IMR-90 (cell line): ENCODE measurements at regions not wholly inside any gene's neighbourhood (a gene's known extent, or its start where the extent isn't known, plus 50 kb on each side); places are given as distances from the start of the nearest gene placed in this dataset.

Experiments
- ATAC-seq: fragments of 200-7000 bp; cut with Tn5 transposase; 2 replicates; pipeline ENCODE4 v1.9.1; 2020; ENCODE audit warnings: low read depth, mild to moderate bottlenecking, moderate library complexity
- BruUV-seq: library from RNA; stranded (reverse); fragments of 400-500 nt; replicated peaks from 2 replicates; lab custom pipeline; 2021; lab: Mats Ljungman, UMichigan
- CTCF ChIA-PET: fragments of 300-600 bp; formaldehyde crosslinking; extraction: SDS; loops from one replicate; lab custom pipeline; 2021; ENCODE audit warnings: antibody characterized with exemption; lab: Yijun Ruan, JAX
- POLR2A ChIA-PET: fragments of 300-600 bp; sonication (Branson Sonifier 250); formaldehyde crosslinking; loops from one replicate; lab custom pipeline; 2022; ENCODE audit warnings: antibody characterized with exemption; ENCODE audit not compliant: unreplicated experiment; lab: Charles Lee
- DNase-seq: peaks from one replicate; pipeline ENCODE4 v3.0.0; 2013
- H2AFZ ChIP-seq: replicated peaks from 2 replicates; pipeline ENCODE3; 2013; ENCODE audit warnings: low read length, mild to moderate bottlenecking; ENCODE audit not compliant: poor library complexity
- H2AK5ac ChIP-seq: 2 replicates; pipeline ENCODE4 v1.6.1; 2013; ENCODE audit warnings: low read depth, low read length, inconsistent platforms
- H2AK9ac ChIP-seq: replicated peaks from 2 replicates; pipeline ENCODE3; 2013; ENCODE audit warnings: mild to moderate bottlenecking, low read depth, low read length, moderate library complexity; ENCODE audit not compliant: poor library complexity
- H2BK120ac ChIP-seq: 2 replicates; pipeline ENCODE4 v1.6.1; 2013; ENCODE audit warnings: low read depth, low read length, inconsistent platforms
- H2BK15ac ChIP-seq: 3 replicates; pipeline ENCODE4 v1.6.1; 2013; ENCODE audit warnings: low read depth, low read length, inconsistent platforms
- H2BK20ac ChIP-seq: 2 replicates; pipeline ENCODE4 v1.6.1; 2013; ENCODE audit warnings: low read depth, mild to moderate bottlenecking, inconsistent platforms, low read length, moderate library complexity
- H2BK5ac ChIP-seq: 2 replicates; pipeline ENCODE4 v1.6.1; 2013; ENCODE audit warnings: mild to moderate bottlenecking, low read depth, low read length, inconsistent platforms; ENCODE audit not compliant: poor library complexity, severe bottlenecking
- H3K14ac ChIP-seq: replicated peaks from 2 replicates; pipeline ENCODE4 v1.6.1; 2013; ENCODE audit warnings: low read depth, low read length, inconsistent platforms
- H3K18ac ChIP-seq: 2 replicates; pipeline ENCODE4 v1.6.1; 2013; ENCODE audit warnings: low read depth, low read length, control low read depth
- H3K23ac ChIP-seq: 2 replicates; pipeline ENCODE4 v1.6.1; 2013; ENCODE audit warnings: low read depth, low read length, inconsistent platforms
- H3K27ac ChIP-seq: 2 replicates; pipeline ENCODE4 v1.5.1; 2013; ENCODE audit warnings: mild to moderate bottlenecking, control low read depth, low read length; ENCODE audit not compliant: insufficient read depth
- H3K27me3 ChIP-seq: 2 replicates; pipeline ENCODE4 v1.6.1; 2013; ENCODE audit warnings: low read length; ENCODE audit not compliant: control insufficient read depth, insufficient read depth
- H3K36me3 ChIP-seq: 2 replicates; pipeline ENCODE4 v1.6.1; 2013; ENCODE audit warnings: low read length, mixed read lengths; ENCODE audit not compliant: control insufficient read depth, insufficient read depth
- H3K4ac ChIP-seq: 2 replicates; pipeline ENCODE4 v1.6.1; 2013; ENCODE audit warnings: low read depth, low read length, inconsistent platforms
- H3K4me1 ChIP-seq: 2 replicates; pipeline ENCODE4 v1.6.1; 2013; ENCODE audit warnings: low read length, mixed read lengths; ENCODE audit not compliant: control insufficient read depth, insufficient read depth
- H3K4me2 ChIP-seq: 2 replicates; pipeline ENCODE4 v1.6.1; 2013; ENCODE audit warnings: low read depth, mild to moderate bottlenecking, control low read depth, low read length, moderate library complexity
- H3K4me3 ChIP-seq: 2 replicates; pipeline ENCODE4 v1.5.1; 2013; ENCODE audit warnings: low read depth, mild to moderate bottlenecking, control low read depth, low read length, moderate library complexity; ENCODE audit not compliant: insufficient read depth
- H3K56ac ChIP-seq: 2 replicates; pipeline ENCODE4 v1.6.1; 2013; ENCODE audit warnings: low read length, inconsistent platforms; ENCODE audit not compliant: insufficient read depth; ENCODE audit errors: extremely low read depth
- H3K79me1 ChIP-seq, 2 experiments: 2 replicates each; pipeline ENCODE4 v1.6.1; 2013; ENCODE audit warnings: low read length in 2 of 2, inconsistent platforms in 1 of 2, low read depth in 1 of 2
- H3K9ac ChIP-seq: 2 replicates; pipeline ENCODE4 v1.6.1; 2013; ENCODE audit warnings: low read depth, low read length, control low read depth
- H3K9me1 ChIP-seq: 2 replicates; pipeline ENCODE4 v1.6.1; 2013; ENCODE audit warnings: low read length, inconsistent platforms; ENCODE audit not compliant: insufficient read depth
- H3K9me3 ChIP-seq: 2 replicates; pipeline ENCODE4 v1.6.1; 2013; ENCODE audit warnings: low read length; ENCODE audit not compliant: control insufficient read depth, insufficient read depth
- H4K20me1 ChIP-seq: 2 replicates; pipeline ENCODE4 v1.6.1; 2013; ENCODE audit warnings: low read length, inconsistent platforms; ENCODE audit not compliant: insufficient read depth
- H4K5ac ChIP-seq: 2 replicates; pipeline ENCODE4 v1.6.1; 2013; ENCODE audit warnings: mild to moderate bottlenecking, low read depth, low read length, control low read depth
- H4K8ac ChIP-seq, 2 experiments: 2 replicates each; pipeline ENCODE4 v1.6.1; 2013; ENCODE audit warnings: low read depth in 2 of 2, low read length in 2 of 2, control low read depth in 1 of 2, inconsistent platforms in 1 of 2
- H4K91ac ChIP-seq: 2 replicates; pipeline ENCODE4 v1.6.1; 2013; ENCODE audit warnings: low read depth, low read length, inconsistent platforms; ENCODE audit not compliant: insufficient read depth
- CEBPB ChIP-seq: IDR thresholded peaks from 2 replicates; pipeline ENCODE4 v1.6.1; 2012; ENCODE audit warnings: low read depth, low read length, improper control_type of control experiment
- FOS ChIP-seq: fragments of 150-350 bp; IDR thresholded peaks from 2 replicates; pipeline ENCODE4 v1.6.1; 2016; ENCODE audit warnings: low read depth, low read length
- MAFK ChIP-seq: IDR thresholded peaks from 2 replicates; pipeline ENCODE4 v1.6.1; 2012; ENCODE audit warnings: low read depth, low read length, improper control_type of control experiment
- MXI1 ChIP-seq: IDR thresholded peaks from 2 replicates; pipeline ENCODE4 v1.6.1; 2012; ENCODE audit warnings: low read depth, mild to moderate bottlenecking, low read length, moderate library complexity, borderline replicate concordance
- NFE2L2 ChIP-seq: fragments of 150-350 bp; IDR thresholded peaks from 2 replicates; pipeline ENCODE4 v1.6.1; 2016; ENCODE audit warnings: low read depth, mild to moderate bottlenecking, low read length
- POLR2A ChIP-seq: IDR thresholded peaks from 2 replicates; pipeline ENCODE4 v1.6.1; 2012; ENCODE audit warnings: mild to moderate bottlenecking, low read depth, low read length
- RAD21 ChIP-seq: IDR thresholded peaks from 2 replicates; pipeline ENCODE4 v1.6.1; 2012; ENCODE audit warnings: low read length, improper control_type of control experiment
- SMC3 ChIP-seq: fragments of 150-350 bp; IDR thresholded peaks from 2 replicates; pipeline ENCODE4 v1.6.1; 2016; ENCODE audit warnings: low read depth, mild to moderate bottlenecking, antibody characterized with exemption, low read length, moderate library complexity
- dilution Hi-C: fragments of 300-500 bp; cut with HindIII; formaldehyde crosslinking; loops from one replicate; pipeline ENCODE4 v1.14.3; 2018; ENCODE audit warnings: low sequenced_read_pairs; ENCODE audit not compliant: unreplicated experiment
- in situ Hi-C: fragments of 300-500 bp; cut with MboI; formaldehyde crosslinking; loops from 3 replicates; pipeline ENCODE4 v1.14.3; 2019; ENCODE audit warnings: low sequenced_read_pairs, inconsistent platforms, mixed read lengths
- intact Hi-C: fragments of 100-400 bp; cut with micrococcal nuclease; formaldehyde crosslinking; loops from 2 replicates; pipeline ENCODE4 v1.10.0; 2022
- TF ChIP-seq, protein P1 (sequence below): fragments of 150-350 bp; IDR thresholded peaks from 2 replicates; pipeline ENCODE4 v1.6.1; 2017; ENCODE audit warnings: mild to moderate bottlenecking, antibody characterized with exemption, low read length, low read depth

DNA sequence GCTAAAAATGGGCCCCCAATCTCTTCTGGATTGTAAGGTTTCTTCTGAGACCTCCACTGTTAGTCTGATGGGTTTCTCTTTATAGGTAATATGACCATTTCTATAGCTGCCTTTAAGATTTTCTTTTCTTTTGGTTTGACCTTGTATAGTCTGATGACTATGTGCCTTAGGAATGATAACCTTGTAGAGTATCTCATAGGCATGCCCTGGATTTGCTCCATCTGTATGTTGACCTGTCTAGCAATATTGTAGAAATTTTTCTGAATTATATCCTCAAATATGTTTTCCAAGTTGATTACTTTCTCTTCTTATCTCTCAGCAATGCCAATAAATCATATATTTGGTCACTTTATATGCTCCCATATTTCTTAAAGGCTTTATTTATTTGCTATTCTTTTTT lies 1403.8 kb upstream of the GOT2 start:
- Histone ChIP-seq H3K79me1 (no peaks in the 10 kb centered on the region), H3K18ac (no peak overlapping the region), H4K91ac (no peak overlapping the region), H3K9me1 (no peaks in the 10 kb centered on the region), H2BK15ac (no peak overlapping the region), H3K27me3 (no peaks in the 10 kb centered on the region), H4K20me1 (no peaks in the 10 kb centered on the region), H2AFZ (no peak overlapping the region), H4K5ac (no peak overlapping the region), H3K27ac (no peak overlapping the region), H3K23ac (no peak overlapping the region), H2BK20ac (no peak overlapping the region), H2AK9ac (no peak overlapping the region), H2AK5ac (no peak overlapping the region), H4K8ac (no peak overlapping the region), H3K4me1 (no peaks in the 10 kb centered on the region), H3K36me3 (no peaks in the 10 kb centered on the region), H3K9me3 (peaks cover 10% of the 10 kb centered on the region), H3K4me2 (no peak overlapping the region), H3K9ac (no peak overlapping the region), H3K4ac (no peak overlapping the region), H3K56ac (no peak overlapping the region), H2BK120ac (no peak overlapping the region), H2BK5ac (no peak overlapping the region), H3K14ac (no peak overlapping the region), H3K4me3 (no peak overlapping the region)
- no peak for DNase-seq
- dilution Hi-C loops (no loop called here), in situ Hi-C loops (no loop called here), intact Hi-C loops (no loop called here)
- no peak for TF ChIP-seq FOS
- no peak for TF ChIP-seq NFE2L2
- no peak for TF ChIP-seq CEBPB
- TF ChIP-seq, protein P1, sequence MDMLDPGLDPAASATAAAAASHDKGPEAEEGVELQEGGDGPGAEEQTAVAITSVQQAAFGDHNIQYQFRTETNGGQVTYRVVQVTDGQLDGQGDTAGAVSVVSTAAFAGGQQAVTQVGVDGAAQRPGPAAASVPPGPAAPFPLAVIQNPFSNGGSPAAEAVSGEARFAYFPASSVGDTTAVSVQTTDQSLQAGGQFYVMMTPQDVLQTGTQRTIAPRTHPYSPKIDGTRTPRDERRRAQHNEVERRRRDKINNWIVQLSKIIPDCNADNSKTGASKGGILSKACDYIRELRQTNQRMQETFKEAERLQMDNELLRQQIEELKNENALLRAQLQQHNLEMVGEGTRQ, result no peak
- no peak for TF ChIP-seq MXI1
- no peak for TF ChIP-seq SMC3
- no peak for TF ChIP-seq POLR2A
- TF ChIP-seq MAFK, result no peak
- TF ChIP-seq RAD21, result no peak
- ChIA-PET CTCF (interaction anchor here (0.7 kb wide), 1 partner anchor 44 kb away, joined by 3 read pairs; no protein-coding TSS in a partner anchor), POLR2A (no interaction called here)
- no TSS peak for BruUV-seq
- ATAC-seq, result no peak
